Vagina (tissue), 2 donors: ENCODE measurements at regions not wholly inside any gene's neighbourhood (a gene's known extent, or its start where the extent isn't known, plus 50 kb on each side); places are given as distances from the start of the nearest gene placed in this dataset.

Experiments
- DNase-seq, 2 donors: peaks; one replicate each; pipeline ENCODE4 v3.0.0-alpha.2; 2017; ENCODE audit errors: extremely low spot score in 2 of 2
- H3K27ac ChIP-seq: fragments of 200-600 bp; sonication (generic); one replicate; pipeline ENCODE4 v1.5.1; 2019
- H3K27me3 ChIP-seq: fragments of 200-600 bp; sonication (generic); one replicate; pipeline ENCODE4 v1.5.1; 2019
- H3K36me3 ChIP-seq, 2 donors: fragments of 200-600 bp; sonication (generic); one replicate each; pipeline ENCODE4 v1.5.1; 2017 to 2019
- H3K4me1 ChIP-seq: fragments of 200-600 bp; sonication (generic); one replicate; pipeline ENCODE4 v1.5.1; 2019
- H3K4me3 ChIP-seq, 2 donors: fragments of 200-600 bp; sonication (generic); 1 replicate in 1 of 2; 2 replicates in 1 of 2; pipeline ENCODE4 v1.5.1; 2016 to 2019
- H3K9me3 ChIP-seq: fragments of 200-600 bp; sonication (generic); one replicate; pipeline ENCODE4 v1.5.1; 2019
- CTCF ChIP-seq, 3 experiments: fragments of 450-650 bp in 2 of 3; fragments of 200-600 bp in 1 of 3; sonication (generic) in 1 of 3; IDR thresholded peaks; one replicate each; pipeline ENCODE4 v1.5.1; 2017 to 2019; ENCODE audit warnings: antibody characterized with exemption in 3 of 3, mild to moderate bottlenecking in 2 of 3, moderate library complexity in 2 of 3
- POLR2A ChIP-seq, 2 donors: fragments of 450-650 bp; IDR thresholded peaks; one replicate each; pipeline ENCODE4 v1.6.1; 2017; ENCODE audit warnings: antibody characterized with exemption in 2 of 2, mild to moderate bottlenecking in 2 of 2, moderate library complexity in 2 of 2
- POLR2AphosphoS5 ChIP-seq, 2 donors: sonication (generic); formaldehyde crosslinking; IDR thresholded peaks; one replicate each; pipeline ENCODE4 v1.9.0; 2017; ENCODE audit warnings: antibody characterized with exemption in 2 of 2, mild to moderate bottlenecking in 2 of 2, low read depth in 1 of 2; ENCODE audit not compliant: insufficient read depth in 1 of 2
- intact Hi-C: fragments of 100-400 bp; cut with DNase I; formaldehyde crosslinking; loops from one replicate; pipeline ENCODE4 v1.15.1; 2023

GRCh38 chr13:39803156-39803555, 147.7 kb downstream of the COG6 start:
- intact Hi-C loops = no loop called here
- Histone ChIP-seq H3K27me3 (no peaks in the 10 kb centered on the region), H3K9me3 (no peaks in the 10 kb centered on the region), H3K4me1 (no peaks in the 10 kb centered on the region), H3K27ac (no peak overlapping the region), H3K4me3 (no peak overlapping the region), H3K36me3 (no peaks in the 10 kb centered on the region)
- no peak for TF ChIP-seq CTCF (IDR thresholded peaks at IDR 0.05)
- TF ChIP-seq POLR2AphosphoS5 (IDR thresholded peaks at IDR 0.05; ENCODE audit: insufficient read depth in 1 of 2, low read depth in 1 of 2) = no peak
- no peak for TF ChIP-seq POLR2A (IDR thresholded peaks at IDR 0.05)
- DNase-seq = no peak

GRCh38 chr13:39803851-39804250, 148.4 kb downstream of the COG6 start:
- H3K36me3 ChIP-seq = no peaks in the 10 kb centered on the region
- intact Hi-C loops = no loop called here

GRCh38 chr13:39804332-39805210, 149.1 kb downstream of the COG6 start:
- Histone ChIP-seq H3K4me1 (no peaks in the 10 kb centered on the region), H3K4me3 (no peak overlapping the region), H3K36me3 (no peaks in the 10 kb centered on the region), H3K27me3 (no peaks in the 10 kb centered on the region), H3K9me3 (no peaks in the 10 kb centered on the region), H3K27ac (no peak overlapping the region)
- TF ChIP-seq CTCF (IDR thresholded peaks at IDR 0.05) (no peak), POLR2AphosphoS5 (IDR thresholded peaks at IDR 0.05; ENCODE audit: insufficient read depth in 1 of 2, low read depth in 1 of 2) (no peak), POLR2A (IDR thresholded peaks at IDR 0.05) (no peak)
- intact Hi-C loops = no loop called here
- no peak for DNase-seq

More at GRCh38 chr13:39803851-39804250, 148.4 kb downstream of the COG6 start:
- no peaks in the 10 kb centered on the region for H3K4me1 ChIP-seq
- H3K9me3 ChIP-seq = no peaks in the 10 kb centered on the region
- H3K4me3 ChIP-seq = no peak overlapping the region
- no peak for DNase-seq
- no peak for TF ChIP-seq CTCF (IDR thresholded peaks at IDR 0.05)
- TF ChIP-seq POLR2A (IDR thresholded peaks at IDR 0.05) = no peak
- TF ChIP-seq POLR2AphosphoS5 (IDR thresholded peaks at IDR 0.05; ENCODE audit: insufficient read depth in 1 of 2, low read depth in 1 of 2) = no peak
- no peak overlapping the region for H3K27ac ChIP-seq
- no peaks in the 10 kb centered on the region for H3K27me3 ChIP-seq

- H3K4me3 ChIP-seq = no peak overlapping the region
- H3K9me3 ChIP-seq = no peaks in the 10 kb centered on the region
- H3K27me3 ChIP-seq = no peaks in the 10 kb centered on the region
- no peaks in the 10 kb centered on the region for H3K4me1 ChIP-seq
- TF ChIP-seq CTCF (IDR thresholded peaks at IDR 0.05) (no peak), POLR2AphosphoS5 (IDR thresholded peaks at IDR 0.05; ENCODE audit: insufficient read depth in 1 of 2, low read depth in 1 of 2) (no peak), POLR2A (IDR thresholded peaks at IDR 0.05) (no peak)
- no peak overlapping the region for H3K27ac ChIP-seq
- intact Hi-C loops = no loop called here
- DNase-seq = no peak
- no peaks in the 10 kb centered on the region for H3K36me3 ChIP-seq
Measured at GRCh38 chr13:39809466-39809865, 154.0 kb downstream of the COG6 start.
